LNCAP (cell line): ENCODE measurements at regions not wholly inside any gene's neighbourhood (a gene's known extent, or its start where the extent isn't known, plus 50 kb on each side); places are given as distances from the start of the nearest gene placed in this dataset.

ENCODE experiments used
- TF ChIP-seq, protein P1 (sequence below): fragments of 450-650 bp; IDR thresholded peaks from 2 replicates; pipeline ENCODE4 v1.5.1; 2017; ENCODE audit warnings: mild to moderate bottlenecking

DNA sequence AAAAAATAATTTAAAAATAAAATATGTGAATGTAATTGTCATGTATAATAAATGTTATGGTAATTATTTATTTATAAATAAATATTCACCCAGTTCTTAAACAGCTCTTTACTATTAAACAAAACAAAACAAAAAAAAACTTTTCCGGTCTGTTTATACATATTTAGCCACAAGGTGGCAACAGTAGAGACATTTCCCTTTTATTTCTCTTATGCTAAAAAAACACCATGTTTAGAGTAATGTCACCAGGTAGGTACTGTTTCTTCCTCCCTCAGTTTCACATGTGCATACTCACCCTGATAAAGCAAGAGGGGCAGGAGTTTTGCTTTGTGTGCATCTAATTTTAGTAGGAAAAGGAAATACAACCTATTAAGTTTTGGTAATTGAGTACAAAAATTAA, 610.4 kb upstream of the IMPG1 start:
- TF ChIP-seq, protein P1, sequence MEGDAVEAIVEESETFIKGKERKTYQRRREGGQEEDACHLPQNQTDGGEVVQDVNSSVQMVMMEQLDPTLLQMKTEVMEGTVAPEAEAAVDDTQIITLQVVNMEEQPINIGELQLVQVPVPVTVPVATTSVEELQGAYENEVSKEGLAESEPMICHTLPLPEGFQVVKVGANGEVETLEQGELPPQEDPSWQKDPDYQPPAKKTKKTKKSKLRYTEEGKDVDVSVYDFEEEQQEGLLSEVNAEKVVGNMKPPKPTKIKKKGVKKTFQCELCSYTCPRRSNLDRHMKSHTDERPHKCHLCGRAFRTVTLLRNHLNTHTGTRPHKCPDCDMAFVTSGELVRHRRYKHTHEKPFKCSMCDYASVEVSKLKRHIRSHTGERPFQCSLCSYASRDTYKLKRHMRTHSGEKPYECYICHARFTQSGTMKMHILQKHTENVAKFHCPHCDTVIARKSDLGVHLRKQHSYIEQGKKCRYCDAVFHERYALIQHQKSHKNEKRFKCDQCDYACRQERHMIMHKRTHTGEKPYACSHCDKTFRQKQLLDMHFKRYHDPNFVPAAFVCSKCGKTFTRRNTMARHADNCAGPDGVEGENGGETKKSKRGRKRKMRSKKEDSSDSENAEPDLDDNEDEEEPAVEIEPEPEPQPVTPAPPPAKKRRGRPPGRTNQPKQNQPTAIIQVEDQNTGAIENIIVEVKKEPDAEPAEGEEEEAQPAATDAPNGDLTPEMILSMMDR, result peak; percentile 36; the same call in 1 of the 2 replicates

DNA sequence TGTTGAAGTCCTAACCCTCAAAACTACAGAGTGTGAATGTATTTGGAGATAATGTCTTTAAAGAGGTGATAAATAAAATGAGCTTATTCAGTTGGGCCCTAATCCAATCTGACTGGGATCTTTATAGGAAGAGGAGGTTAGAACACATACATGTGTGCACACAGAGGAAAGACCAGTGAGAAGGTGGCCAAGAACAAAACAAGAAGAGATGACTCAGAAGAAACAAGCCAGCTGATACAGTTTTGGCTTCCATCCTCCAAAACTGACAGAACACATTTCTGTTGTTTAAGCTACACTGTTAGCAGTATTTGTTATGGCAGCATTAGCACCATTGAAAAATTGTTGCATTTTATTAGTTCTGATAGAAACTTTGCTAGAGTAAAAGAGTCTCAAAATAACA, 609.3 kb upstream of the IMPG1 start:
- TF ChIP-seq, protein P1, result no peak

DNA sequence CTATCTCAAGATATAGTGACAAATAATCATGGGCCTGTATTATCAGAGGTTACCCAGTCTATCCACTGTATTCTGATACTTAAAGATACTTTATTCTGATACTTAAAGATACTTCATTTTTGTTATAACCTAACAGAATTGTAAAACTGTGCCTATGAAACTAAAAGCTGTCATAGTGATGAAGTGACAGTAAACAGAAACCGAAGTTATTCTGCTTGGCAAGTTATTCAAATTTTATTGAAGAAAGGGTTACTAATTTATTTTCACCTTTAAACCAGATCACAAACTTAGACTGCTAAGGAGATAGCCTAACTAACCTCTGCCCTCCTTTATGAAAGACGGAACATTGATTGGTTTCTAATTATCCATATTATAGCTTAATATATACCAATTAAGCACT, 604.6 kb upstream of the IMPG1 start:
- TF ChIP-seq, protein P1, result no peak

DNA sequence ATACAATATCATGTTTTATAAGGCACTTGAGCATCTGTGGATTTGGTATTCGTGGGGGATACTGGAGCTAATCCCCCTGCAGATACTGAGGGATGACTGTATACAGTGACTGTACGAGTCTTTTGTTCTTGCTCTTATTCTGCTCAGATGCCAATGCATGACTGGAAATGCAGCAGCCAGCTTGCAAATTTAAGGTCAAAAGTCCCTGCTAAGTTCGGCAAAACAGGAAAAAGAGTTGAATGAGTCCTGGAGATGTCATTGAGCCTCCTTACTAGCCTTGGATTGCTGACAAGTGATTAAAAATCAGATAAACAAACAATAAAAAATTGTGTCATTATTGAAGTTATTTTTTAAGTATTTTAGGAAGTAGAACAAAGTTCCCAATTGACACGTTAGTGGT, 599.3 kb upstream of the IMPG1 start:
- TF ChIP-seq, protein P1, result no peak

DNA sequence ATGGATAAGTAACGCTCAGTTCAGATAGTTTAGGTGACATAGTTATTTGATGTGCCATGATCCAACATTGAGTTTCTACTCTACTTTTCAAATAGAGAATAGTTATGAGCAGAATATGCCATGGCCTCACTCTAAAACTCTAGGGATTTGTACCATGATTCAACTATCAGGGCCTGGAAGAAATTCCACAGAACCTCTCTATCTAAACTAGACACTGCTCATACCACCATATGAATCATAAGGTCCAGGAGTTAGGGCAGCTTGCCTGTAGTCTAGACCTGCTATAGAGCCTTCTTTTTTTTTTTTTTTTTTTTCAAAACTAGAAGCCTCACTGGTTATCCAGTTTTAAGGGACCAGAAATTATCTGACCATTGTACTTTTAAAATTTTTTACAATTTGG, 571.8 kb upstream of the IMPG1 start:
- TF ChIP-seq, protein P1, result no peak

DNA sequence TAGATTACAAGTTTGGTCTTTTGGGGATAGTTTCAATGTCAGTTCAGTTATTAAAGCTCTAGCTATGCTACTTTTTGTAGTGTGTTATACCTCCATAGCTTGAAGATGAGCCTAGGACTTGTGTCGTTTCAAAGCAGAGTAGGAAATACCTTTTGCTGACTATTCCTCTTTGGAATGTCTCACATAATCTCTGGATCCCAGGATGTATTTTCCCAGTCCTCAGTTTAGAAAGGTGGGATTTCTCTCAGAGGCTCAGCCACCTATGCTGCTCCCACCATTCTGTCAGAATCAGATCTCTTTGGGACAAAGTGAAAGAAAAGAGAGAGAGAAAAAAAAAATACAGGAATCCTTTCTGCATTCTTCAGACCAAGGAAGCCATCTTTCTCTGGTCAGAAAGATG, 567.5 kb upstream of the IMPG1 start:
- TF ChIP-seq, protein P1, result no peak

GRCh38 chr6:76634695-76635094, 562.2 kb upstream of the IMPG1 start:
- TF ChIP-seq, protein P1, result no peak

- TF ChIP-seq, protein P1, result no peak
These were observed 560.8 kb upstream of the IMPG1 start for GRCh38 chr6:76633259-76633658.
